ENCODE measurements at regions not wholly inside any gene's neighbourhood (a gene's known extent, or its start where the extent isn't known, plus 50 kb on each side); places are given as distances from the start of the nearest gene placed in this dataset.

DNA sequence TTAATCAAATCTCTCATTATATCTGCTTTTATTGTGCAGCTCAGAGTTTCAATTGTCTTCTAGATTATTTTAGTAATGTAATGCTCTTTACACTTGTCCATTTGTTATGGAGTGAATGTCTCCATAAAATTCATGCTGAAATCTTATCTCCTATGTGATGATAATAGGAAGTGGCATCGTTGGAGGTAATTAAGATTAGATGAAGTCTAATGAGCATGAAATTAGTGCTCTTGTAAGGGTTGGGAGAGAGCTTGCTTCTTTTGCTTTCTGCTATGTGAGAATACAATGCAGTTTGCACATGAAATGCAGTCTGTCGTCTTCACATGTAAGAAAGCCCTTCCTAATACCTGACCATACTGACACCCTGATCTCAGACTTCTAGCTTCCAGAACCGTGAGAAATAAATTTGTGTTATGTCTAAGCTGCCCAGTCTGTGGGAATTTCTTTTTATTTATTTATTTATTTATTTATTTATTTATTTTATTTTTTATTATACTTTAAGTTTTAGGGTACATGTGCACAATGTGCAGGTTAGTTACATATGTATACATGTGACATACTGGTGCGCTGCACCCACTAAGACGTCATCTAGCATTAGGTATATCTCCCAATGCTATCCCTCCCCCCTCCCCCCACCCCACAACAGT is 1399.2 kb upstream of the CDH6 start:
- TF ChIP-seq, protein P1, sequence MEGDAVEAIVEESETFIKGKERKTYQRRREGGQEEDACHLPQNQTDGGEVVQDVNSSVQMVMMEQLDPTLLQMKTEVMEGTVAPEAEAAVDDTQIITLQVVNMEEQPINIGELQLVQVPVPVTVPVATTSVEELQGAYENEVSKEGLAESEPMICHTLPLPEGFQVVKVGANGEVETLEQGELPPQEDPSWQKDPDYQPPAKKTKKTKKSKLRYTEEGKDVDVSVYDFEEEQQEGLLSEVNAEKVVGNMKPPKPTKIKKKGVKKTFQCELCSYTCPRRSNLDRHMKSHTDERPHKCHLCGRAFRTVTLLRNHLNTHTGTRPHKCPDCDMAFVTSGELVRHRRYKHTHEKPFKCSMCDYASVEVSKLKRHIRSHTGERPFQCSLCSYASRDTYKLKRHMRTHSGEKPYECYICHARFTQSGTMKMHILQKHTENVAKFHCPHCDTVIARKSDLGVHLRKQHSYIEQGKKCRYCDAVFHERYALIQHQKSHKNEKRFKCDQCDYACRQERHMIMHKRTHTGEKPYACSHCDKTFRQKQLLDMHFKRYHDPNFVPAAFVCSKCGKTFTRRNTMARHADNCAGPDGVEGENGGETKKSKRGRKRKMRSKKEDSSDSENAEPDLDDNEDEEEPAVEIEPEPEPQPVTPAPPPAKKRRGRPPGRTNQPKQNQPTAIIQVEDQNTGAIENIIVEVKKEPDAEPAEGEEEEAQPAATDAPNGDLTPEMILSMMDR (IDR thresholded peaks at IDR 0.05): no peak
- TF ChIP-seq POLR2A (IDR thresholded peaks at IDR 0.05): no peak

Data from testis (tissue), 2 donors.